A549 (cell line): ENCODE measurements at regions not wholly inside any gene's neighbourhood (a gene's known extent, or its start where the extent isn't known, plus 50 kb on each side); places are given as distances from the start of the nearest gene placed in this dataset.

Source experiments
- ATAC-seq, 2 experiments: fragments of 200-7000 bp in 1 of 2; fragments of >200 bp in 1 of 2; cut with Nextera tagmentation in 1 of 2; cut with Tn5 transposase in 1 of 2; 3 replicates each; pipeline versions ENCODE4 v1.8.0 to v1.9.1; 2018 to 2020; ENCODE audit warnings: mild to moderate bottlenecking in 1 of 2, moderate library complexity in 1 of 2
- CTCF ChIA-PET: fragments of 300-600 bp; sonication (Branson Sonifier 250); formaldehyde crosslinking; extraction: SDS; loops from one replicate; lab custom pipeline; 2021; ENCODE audit warnings: antibody characterized with exemption, inconsistent platforms; lab: Yijun Ruan, JAX
- POLR2A ChIA-PET: fragments of 350-600 bp; formaldehyde crosslinking; extraction: SDS; loops from one replicate; lab custom pipeline; 2021; ENCODE audit warnings: antibody characterized with exemption, inconsistent platforms; lab: Yijun Ruan, JAX
- DNase-seq, 2 experiments: peaks; one replicate each; pipeline versions ENCODE4 v3.0.0 to v3.0.0-alpha.2; 2011 to 2016; ENCODE audit warnings: low read depth in 1 of 2, low spot score in 1 of 2
- FAIRE-seq: peaks from 2 replicates; lab custom pipeline; 2011; peaks lifted over from hg19 to GRCh38; lab: Jason Lieb, UNC
- H3K27ac ChIP-seq, 2 experiments: fragments of >200 bp; sonication (Bioruptor Twin); formaldehyde crosslinking; 3 replicates each; pipeline ENCODE4 v1.5.1; 2016 to 2017
- H3K4me1 ChIP-seq: fragments of >200 bp; sonication (Bioruptor Twin); formaldehyde crosslinking; 3 replicates; pipeline ENCODE4 v1.6.1; 2016
- H3K4me2 ChIP-seq: fragments of >200 bp; sonication (Bioruptor Twin); formaldehyde crosslinking; 3 replicates; pipeline ENCODE4 v1.6.1; 2016
- H3K4me3 ChIP-seq: fragments of >200 bp; sonication (Bioruptor Twin); formaldehyde crosslinking; 3 replicates; pipeline ENCODE4 v1.5.1; 2016
- H3K9me3 ChIP-seq: fragments of >200 bp; sonication (Bioruptor Twin); formaldehyde crosslinking; 3 replicates; pipeline ENCODE4 v1.6.1; 2016
- CHD2 ChIP-seq: fragments of 150-350 bp; IDR thresholded peaks from 2 replicates; pipeline ENCODE4 v1.6.1; 2014; ENCODE audit warnings: low read length; ENCODE audit not compliant: partially characterized antibody
- E2F6 ChIP-seq: IDR thresholded peaks from 2 replicates; pipeline ENCODE4 v1.6.1; 2012; ENCODE audit warnings: low read depth, borderline replicate concordance
- EHF ChIP-seq: fragments of 250-450 bp; sonication (Bioruptor Pico); IDR thresholded peaks from 2 replicates; pipeline ENCODE4 v1.5.0; 2020; ENCODE audit warnings: mild to moderate bottlenecking
- EHMT2 ChIP-seq: fragments of 200-600 bp; sonication (generic); IDR thresholded peaks from 2 replicates; pipeline ENCODE4 v1.6.1; 2016; ENCODE audit warnings: antibody characterized with exemption, low read depth, mild to moderate bottlenecking, moderate library complexity
- ELK1 ChIP-seq: fragments of 150-350 bp; IDR thresholded peaks from 2 replicates; pipeline ENCODE4 v1.6.1; 2014; ENCODE audit warnings: low read depth, mild to moderate bottlenecking, low read length
- EP300 ChIP-seq, 2 experiments: fragments of >200 bp; sonication (Bioruptor Twin); formaldehyde crosslinking; IDR thresholded peaks; 2 replicates in 1 of 2; 3 replicates in 1 of 2; pipeline ENCODE4 v1.6.1; 2016 to 2017
- ESRRA ChIP-seq: fragments of 150-350 bp; IDR thresholded peaks from 2 replicates; pipeline ENCODE4 v1.6.1; 2014; ENCODE audit warnings: mild to moderate bottlenecking, low read length, borderline replicate concordance
- HOXB5 ChIP-seq: fragments of 250-450 bp; sonication (Bioruptor Pico); IDR thresholded peaks from 2 replicates; pipeline ENCODE4 v1.5.0; 2020; ENCODE audit warnings: mild to moderate bottlenecking, moderate library complexity
- JUN ChIP-seq, 2 experiments: fragments of >200 bp; sonication (Bioruptor Twin); formaldehyde crosslinking; IDR thresholded peaks; 2 replicates in 1 of 2; 3 replicates in 1 of 2; pipeline ENCODE4 v1.6.1; 2016 to 2017
- KDM5A ChIP-seq: fragments of 200-600 bp; sonication (generic); IDR thresholded peaks from 2 replicates; pipeline ENCODE4 v1.6.1; 2016; ENCODE audit warnings: antibody characterized with exemption, mild to moderate bottlenecking
- MAX ChIP-seq: IDR thresholded peaks from 2 replicates; pipeline ENCODE4 v1.6.1; 2012
- MAZ ChIP-seq: fragments of 150-350 bp; IDR thresholded peaks from 2 replicates; pipeline ENCODE4 v1.6.1; 2014; ENCODE audit warnings: antibody characterized with exemption, low read depth, low read length, borderline replicate concordance
- MYC ChIP-seq: IDR thresholded peaks from 2 replicates; pipeline ENCODE4 v1.6.1; 2012; ENCODE audit warnings: mild to moderate bottlenecking, inconsistent platforms, low read length, improper control_type of control experiment, borderline replicate concordance
- NPAS2 ChIP-seq: fragments of 250-450 bp; sonication (Bioruptor Pico); IDR thresholded peaks from 2 replicates; pipeline ENCODE4 v1.8.0; 2022; ENCODE audit warnings: mild to moderate bottlenecking, moderate library complexity, borderline replicate concordance
- POLR2A ChIP-seq: IDR thresholded peaks from 2 replicates; pipeline ENCODE4 v1.6.1; 2012; ENCODE audit warnings: mild to moderate bottlenecking, low read length
- RAD21 ChIP-seq, 2 experiments: fragments of >200 bp in 1 of 2; sonication (Bioruptor Twin) in 1 of 2; formaldehyde crosslinking in 1 of 2; IDR thresholded peaks in 1 of 2; conservative IDR thresholded peaks in 1 of 2; 2 replicates in 1 of 2; 3 replicates in 1 of 2; pipeline ENCODE4 v1.6.1; 2012 to 2018; ENCODE audit warnings: inconsistent platforms in 1 of 2
- RARB ChIP-seq: fragments of 250-450 bp; sonication (Bioruptor Pico); IDR thresholded peaks from 2 replicates; pipeline ENCODE4 v1.8.0; 2021; ENCODE audit warnings: mild to moderate bottlenecking, moderate library complexity
- RCOR1 ChIP-seq: fragments of 150-350 bp; IDR thresholded peaks from 2 replicates; pipeline ENCODE4 v1.6.1; 2014; ENCODE audit warnings: antibody characterized with exemption, low read length, low read depth
- RFX5 ChIP-seq: fragments of 450-650 bp; IDR thresholded peaks from 2 replicates; pipeline ENCODE4 v1.7.1; 2014; ENCODE audit warnings: antibody characterized with exemption, mild to moderate bottlenecking, moderate library complexity
- SREBF2 ChIP-seq: fragments of 450-650 bp; IDR thresholded peaks from 2 replicates; pipeline ENCODE4 v1.6.1; 2014; ENCODE audit warnings: mild to moderate bottlenecking, moderate library complexity
- TFCP2L1 ChIP-seq: fragments of 250-450 bp; sonication (Bioruptor Pico); IDR thresholded peaks from 2 replicates; pipeline ENCODE4 v1.5.0; 2021; ENCODE audit warnings: mild to moderate bottlenecking
- ZC3H11A ChIP-seq: fragments of 450-650 bp; IDR thresholded peaks from 2 replicates; pipeline ENCODE4 v1.6.1; 2014; ENCODE audit warnings: antibody characterized with exemption, mild to moderate bottlenecking
- WGBS: methylation state at CpG from one replicate; pipeline ENCODE4 v1.1.6; 2017; ENCODE audit errors: missing lambda C conversion rate; 5-methylcytosine and 5-hydroxymethylcytosine counted together
- TF ChIP-seq, protein P1 (sequence below): fragments of >200 bp; sonication (Bioruptor Twin); formaldehyde crosslinking; IDR thresholded peaks from 3 replicates; pipeline ENCODE4 v1.6.1; 2016
- TF ChIP-seq, protein P2 (sequence below): fragments of >200 bp; sonication (Bioruptor Twin); formaldehyde crosslinking; IDR thresholded peaks from 2 replicates; pipeline ENCODE4 v1.6.1; 2016
- TF ChIP-seq, protein P3 (sequence below): fragments of 200-600 bp; sonication (generic); IDR thresholded peaks from 2 replicates; pipeline ENCODE4 v1.6.1; 2016; ENCODE audit warnings: antibody characterized with exemption, mild to moderate bottlenecking, moderate library complexity

DNA sequence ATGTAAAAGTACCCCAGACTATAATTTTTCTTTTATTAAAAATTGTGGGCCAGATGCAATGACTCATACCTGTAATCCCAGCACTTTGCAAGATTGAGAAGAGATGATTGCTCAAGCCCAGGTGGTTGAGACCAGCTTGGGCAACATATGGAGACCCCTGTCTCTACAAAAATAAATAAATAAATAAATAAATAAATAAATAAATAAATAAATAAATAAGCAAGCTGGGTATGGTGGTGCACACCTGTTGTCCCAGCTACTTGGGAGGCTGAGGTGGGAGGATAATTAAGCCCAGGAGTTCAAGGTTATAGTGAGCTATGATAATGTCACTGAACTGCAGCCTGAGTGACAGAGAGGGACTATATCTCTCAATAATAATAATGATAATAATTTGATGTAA is 66.1 kb upstream of the CCDC179 start:
- DNase-seq: no peak
- Histone ChIP-seq H3K4me1 (no peaks in the 10 kb centered on the region), H3K9me3 (no peaks in the 10 kb centered on the region), H3K27ac (no peak overlapping the region), H3K4me3 (no peak overlapping the region), H3K4me2 (no peak overlapping the region)
- FAIRE-seq: no peak
- POLR2A ChIA-PET: no interaction called here
- CTCF ChIA-PET: no interaction called here
- TF ChIP-seq ZC3H11A: peak; percentile 74
- TF ChIP-seq, protein P1, sequence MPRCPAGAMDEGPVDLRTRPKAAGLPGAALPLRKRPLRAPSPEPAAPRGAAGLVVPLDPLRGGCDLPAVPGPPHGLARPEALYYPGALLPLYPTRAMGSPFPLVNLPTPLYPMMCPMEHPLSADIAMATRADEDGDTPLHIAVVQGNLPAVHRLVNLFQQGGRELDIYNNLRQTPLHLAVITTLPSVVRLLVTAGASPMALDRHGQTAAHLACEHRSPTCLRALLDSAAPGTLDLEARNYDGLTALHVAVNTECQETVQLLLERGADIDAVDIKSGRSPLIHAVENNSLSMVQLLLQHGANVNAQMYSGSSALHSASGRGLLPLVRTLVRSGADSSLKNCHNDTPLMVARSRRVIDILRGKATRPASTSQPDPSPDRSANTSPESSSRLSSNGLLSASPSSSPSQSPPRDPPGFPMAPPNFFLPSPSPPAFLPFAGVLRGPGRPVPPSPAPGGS: no peak
- no peak for ATAC-seq

DNA sequence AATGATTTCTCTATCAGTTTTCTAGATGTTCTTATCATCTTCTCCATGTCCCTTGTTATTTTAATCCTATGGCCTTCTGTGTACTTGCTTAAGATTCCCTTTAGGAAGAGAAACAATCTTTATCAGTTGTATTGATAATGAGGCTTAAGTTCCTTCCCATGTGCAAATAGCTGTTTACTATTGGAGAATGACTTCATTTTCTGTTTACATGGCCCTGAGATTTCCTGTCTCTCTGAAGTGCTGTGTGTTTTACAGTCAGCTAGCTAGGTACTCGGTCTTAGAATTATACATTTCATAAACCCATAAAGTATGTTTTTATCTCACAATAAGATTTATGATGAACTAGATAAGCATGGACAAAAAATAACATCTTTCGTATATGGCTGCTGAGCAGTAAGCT is 67.5 kb upstream of the CCDC179 start:
- H3K9me3 ChIP-seq: no peaks in the 10 kb centered on the region
- POLR2A ChIA-PET: no interaction called here
- 14% methylated on average over 2 of the region's 2 CpGs for WGBS
- no peak overlapping the region for H3K4me2 ChIP-seq
- FAIRE-seq: no peak
- no peak overlapping the region for H3K27ac ChIP-seq
- no peak for ATAC-seq
- H3K4me1 ChIP-seq: no peaks in the 10 kb centered on the region
- TF ChIP-seq KDM5A (no peak), HOXB5 (CRISPR knock-in tag) (no peak), EHMT2 (no peak), RARB (CRISPR knock-in tag) (no peak), EHF (no peak), ESRRA (no peak), EP300 (IDR thresholded peaks at IDR 0.05) (no peak), CHD2 (no peak), SREBF2 (no peak), RAD21 (conservative IDR thresholded peaks at IDR 0.05 in 1 of 2, IDR thresholded peaks at IDR 0.05 in 1 of 2) (no peak), TFCP2L1 (CRISPR knock-in tag) (no peak), POLR2A (no peak), RFX5 (no peak), RCOR1 (no peak)
- TF ChIP-seq, protein P2, sequence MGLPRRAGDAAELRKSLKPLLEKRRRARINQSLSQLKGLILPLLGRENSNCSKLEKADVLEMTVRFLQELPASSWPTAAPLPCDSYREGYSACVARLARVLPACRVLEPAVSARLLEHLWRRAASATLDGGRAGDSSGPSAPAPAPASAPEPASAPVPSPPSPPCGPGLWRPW: no peak
- TF ChIP-seq, protein P3, sequence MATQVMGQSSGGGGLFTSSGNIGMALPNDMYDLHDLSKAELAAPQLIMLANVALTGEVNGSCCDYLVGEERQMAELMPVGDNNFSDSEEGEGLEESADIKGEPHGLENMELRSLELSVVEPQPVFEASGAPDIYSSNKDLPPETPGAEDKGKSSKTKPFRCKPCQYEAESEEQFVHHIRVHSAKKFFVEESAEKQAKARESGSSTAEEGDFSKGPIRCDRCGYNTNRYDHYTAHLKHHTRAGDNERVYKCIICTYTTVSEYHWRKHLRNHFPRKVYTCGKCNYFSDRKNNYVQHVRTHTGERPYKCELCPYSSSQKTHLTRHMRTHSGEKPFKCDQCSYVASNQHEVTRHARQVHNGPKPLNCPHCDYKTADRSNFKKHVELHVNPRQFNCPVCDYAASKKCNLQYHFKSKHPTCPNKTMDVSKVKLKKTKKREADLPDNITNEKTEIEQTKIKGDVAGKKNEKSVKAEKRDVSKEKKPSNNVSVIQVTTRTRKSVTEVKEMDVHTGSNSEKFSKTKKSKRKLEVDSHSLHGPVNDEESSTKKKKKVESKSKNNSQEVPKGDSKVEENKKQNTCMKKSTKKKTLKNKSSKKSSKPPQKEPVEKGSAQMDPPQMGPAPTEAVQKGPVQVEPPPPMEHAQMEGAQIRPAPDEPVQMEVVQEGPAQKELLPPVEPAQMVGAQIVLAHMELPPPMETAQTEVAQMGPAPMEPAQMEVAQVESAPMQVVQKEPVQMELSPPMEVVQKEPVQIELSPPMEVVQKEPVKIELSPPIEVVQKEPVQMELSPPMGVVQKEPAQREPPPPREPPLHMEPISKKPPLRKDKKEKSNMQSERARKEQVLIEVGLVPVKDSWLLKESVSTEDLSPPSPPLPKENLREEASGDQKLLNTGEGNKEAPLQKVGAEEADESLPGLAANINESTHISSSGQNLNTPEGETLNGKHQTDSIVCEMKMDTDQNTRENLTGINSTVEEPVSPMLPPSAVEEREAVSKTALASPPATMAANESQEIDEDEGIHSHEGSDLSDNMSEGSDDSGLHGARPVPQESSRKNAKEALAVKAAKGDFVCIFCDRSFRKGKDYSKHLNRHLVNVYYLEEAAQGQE: no peak
- CTCF ChIA-PET: no interaction called here
- no peak for DNase-seq
- H3K4me3 ChIP-seq: no peak overlapping the region

DNA sequence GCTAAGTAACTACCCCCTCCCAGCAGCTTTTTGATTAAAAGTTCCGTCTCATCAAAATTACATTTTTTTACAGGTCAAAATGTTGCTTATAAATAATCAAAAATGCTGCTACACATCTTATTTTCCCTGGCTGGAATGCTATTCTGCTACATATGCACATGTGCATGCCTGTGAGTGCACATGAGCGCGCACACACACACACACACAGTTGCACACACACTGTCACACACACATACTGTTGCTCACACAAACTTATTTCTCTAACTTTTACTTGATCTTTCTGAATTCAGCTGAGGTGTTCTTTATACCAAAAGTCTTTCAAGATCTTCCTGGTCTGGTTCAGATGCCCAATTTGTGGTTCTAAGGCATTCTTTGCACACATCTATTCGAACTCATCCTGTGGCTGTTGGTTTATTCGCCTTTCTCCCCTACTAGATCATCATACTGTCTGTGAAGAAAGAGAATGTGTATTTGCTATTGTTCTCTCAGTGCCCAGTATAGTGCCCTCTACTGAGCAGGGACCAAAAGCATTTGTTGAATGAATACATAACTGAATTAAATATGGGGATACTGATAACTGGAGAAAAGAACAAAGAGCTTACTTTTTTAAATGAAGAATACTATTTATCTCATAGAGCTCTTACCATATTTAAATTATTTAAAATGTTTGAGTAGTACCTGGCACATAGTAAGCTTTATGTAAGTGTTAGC is 68.1 kb upstream of the CCDC179 start:
- no peaks in the 10 kb centered on the region for H3K4me1 ChIP-seq
- TF ChIP-seq E2F6 (no peak), MAZ (no peak), RAD21 (conservative IDR thresholded peaks at IDR 0.05 in 1 of 2, IDR thresholded peaks at IDR 0.05 in 1 of 2) (no peak), ELK1 (no peak), JUN (IDR thresholded peaks at IDR 0.05) (no peak), NPAS2 (CRISPR knock-in tag) (no peak), POLR2A (no peak), RCOR1 (no peak), ZC3H11A (no peak), MAX (no peak), MYC (no peak)
- TF ChIP-seq, protein P1: no peak
- TF ChIP-seq, all 56 proteins: peak for 0
- 44% methylated on average over 5 of the region's 5 CpGs for WGBS
- ChIA-PET POLR2A (no interaction called here), CTCF (no interaction called here)
- Histone ChIP-seq H3K27ac (no peak overlapping the region), H3K4me2 (no peak overlapping the region), H3K4me3 (no peak overlapping the region), H3K9me3 (no peaks in the 10 kb centered on the region)
- no peak for ATAC-seq
- DNase-seq: peak in 1 of 2 experiments; percentile 4
- FAIRE-seq: no peak
